HepG2 (cell line): ENCODE measurements at regions not wholly inside any gene's neighbourhood (a gene's known extent, or its start where the extent isn't known, plus 50 kb on each side); places are given as distances from the start of the nearest gene placed in this dataset.

ENCODE experiments used
- ATAC-seq: fragments of 200-7000 bp; cut with Tn5 transposase; 3 replicates; pipeline ENCODE4 v1.9.1; 2020; ENCODE audit warnings: mild to moderate bottlenecking, moderate library complexity
- BruUV-seq: library from RNA; stranded (reverse); fragments of 400-500 nt; replicated peaks from 2 replicates; lab custom pipeline; 2021; lab: Mats Ljungman, UMichigan
- CTCF ChIA-PET: fragments of 300-600 bp; formaldehyde crosslinking; extraction: SDS; loops from one replicate; lab custom pipeline; 2021; ENCODE audit warnings: low total read pairs, inconsistent platforms, low intra/inter-chr PET ratio; lab: Yijun Ruan, JAX
- POLR2A ChIA-PET: fragments of 350-600 bp; sonication (Branson Sonifier 250); formaldehyde crosslinking; loops from one replicate; lab custom pipeline; 2020; ENCODE audit warnings: antibody characterized with exemption, inconsistent platforms; lab: Yijun Ruan, JAX
- DNase-seq: peaks from one replicate; pipeline ENCODE4 v3.0.0-alpha.2; 2015; ENCODE audit warnings: low spot score
- FAIRE-seq: peaks from 3 replicates; lab custom pipeline; 2011; peaks lifted over from hg19 to GRCh38; lab: Jason Lieb, UNC
- H2AFZ ChIP-seq: one replicate; pipeline ENCODE4 v1.6.1; 2011; ENCODE audit warnings: low read length, inconsistent platforms
- H3K27ac ChIP-seq: fragments of 300-600 bp; 3 replicates; pipeline ENCODE4 v1.8.0; 2011; ENCODE audit warnings: mixed run types, mild to moderate bottlenecking, mixed read lengths, low read length, inconsistent platforms; ENCODE audit not compliant: insufficient read depth; ENCODE audit errors: extremely low read length
- H3K27me3 ChIP-seq, 2 experiments: fragments of 200-600 bp in 1 of 2; 2 replicates in 1 of 2; 3 replicates in 1 of 2; pipeline versions ENCODE4 v1.6.0 to v1.8.0; 2011; ENCODE audit warnings: low read length in 2 of 2, mild to moderate bottlenecking in 2 of 2, moderate library complexity in 2 of 2, inconsistent platforms in 1 of 2; ENCODE audit not compliant: insufficient read depth in 2 of 2, control insufficient read depth in 1 of 2
- H3K36me3 ChIP-seq, 2 experiments: fragments of 200-600 bp in 1 of 2; replicated peaks in 1 of 2; 2 replicates in 1 of 2; 3 replicates in 1 of 2; pipeline versions ENCODE4 v1.5.1 to v1.8.0; 2011; ENCODE audit warnings: low read length in 2 of 2, inconsistent platforms in 1 of 2; ENCODE audit not compliant: insufficient read depth in 2 of 2, control insufficient read depth in 1 of 2
- H3K4me1 ChIP-seq: 2 replicates; pipeline ENCODE4 v1.5.1; 2012; ENCODE audit warnings: low read length, inconsistent platforms; ENCODE audit not compliant: insufficient read depth
- H3K4me2 ChIP-seq: 2 replicates; pipeline ENCODE4 v1.6.0; 2011; ENCODE audit warnings: low read depth, low read length, inconsistent platforms
- H3K4me3 ChIP-seq, 3 experiments: fragments of 200-600 bp in 1 of 3; sonication (generic), shearing (Covaris generic) in 1 of 3; replicated peaks in 1 of 3; 2 replicates each; pipeline ENCODE4 v1.5.1; 2011 to 2016; ENCODE audit warnings: low read length in 3 of 3, inconsistent platforms in 2 of 3, low read depth in 2 of 3, mild to moderate bottlenecking in 2 of 3, control low read depth in 1 of 3, mixed read lengths in 1 of 3; ENCODE audit not compliant: insufficient read depth in 1 of 3
- H3K79me2 ChIP-seq: one replicate; pipeline ENCODE4 v1.6.1; 2011; ENCODE audit warnings: low read length, inconsistent platforms; ENCODE audit not compliant: insufficient read depth
- H3K9ac ChIP-seq: 2 replicates; pipeline ENCODE4 v1.6.0; 2011; ENCODE audit warnings: mild to moderate bottlenecking, low read depth, low read length, inconsistent platforms; ENCODE audit not compliant: insufficient read depth
- H3K9me3 ChIP-seq: 2 replicates; pipeline ENCODE4 v1.5.1; 2012; ENCODE audit warnings: mild to moderate bottlenecking, low read length
- H4K20me1 ChIP-seq: 2 replicates; pipeline ENCODE4 v1.6.0; 2011; ENCODE audit warnings: inconsistent platforms, mild to moderate bottlenecking, low read length, moderate library complexity; ENCODE audit not compliant: insufficient read depth
- SMAD1 ChIP-seq: sonication (generic); formaldehyde crosslinking; IDR thresholded peaks from 2 replicates; pipeline ENCODE4 v1.4.0; 2020; ENCODE audit warnings: missing genetic modification reagents, low read depth, mild to moderate bottlenecking, borderline replicate concordance
- ZBTB37 ChIP-seq: sonication (generic); formaldehyde crosslinking; IDR thresholded peaks from 2 replicates; pipeline ENCODE4 v1.4.0; 2020; ENCODE audit warnings: mild to moderate bottlenecking, missing genetic modification reagents
- ZFP36 ChIP-seq: fragments of 150-350 bp; IDR thresholded peaks from 2 replicates; pipeline ENCODE4 v1.6.1; 2018; ENCODE audit warnings: borderline replicate concordance, low read length, low read depth; ENCODE audit not compliant: partially characterized antibody
- ZNF407 ChIP-seq: sonication (generic); formaldehyde crosslinking; IDR thresholded peaks from one replicate; pipeline ENCODE4 v1.5.1; 2020; ENCODE audit warnings: mild to moderate bottlenecking, missing genetic modification reagents; ENCODE audit errors: not compliant biosample characterization
- ZNF558 ChIP-seq: sonication (generic); formaldehyde crosslinking; IDR thresholded peaks from 2 replicates; pipeline ENCODE4 v1.9.0; 2022; ENCODE audit warnings: mild to moderate bottlenecking, missing genetic modification reagents, borderline replicate concordance
- ZNF562 ChIP-seq: sonication (generic); formaldehyde crosslinking; IDR thresholded peaks from 2 replicates; pipeline ENCODE4 v1.8.0; 2022; ENCODE audit warnings: missing genetic modification reagents, borderline replicate concordance
- WGBS: methylation state at CpG from one replicate; pipeline ENCODE4 v1.1.6; 2017; ENCODE audit warnings: low lambda C conversion rate; 5-methylcytosine and 5-hydroxymethylcytosine counted together
- in situ Hi-C: cut with HindIII; loops from 2 replicates; pipeline ENCODE4 v1.10.0; 2017; ENCODE audit warnings: low pct_unique_long_range_greater_than_20kb; ENCODE audit not compliant: extremely low pct_ligation_motif_present
- intact Hi-C: fragments of 100-400 bp; cut with micrococcal nuclease; formaldehyde crosslinking; loops from one replicate; pipeline ENCODE4 v1.10.0; 2022; ENCODE audit not compliant: unreplicated experiment

GRCh38 chr15:26069231-26069641, 206.1 kb upstream of the ATP10A start:
- Histone ChIP-seq H3K27me3 (no peaks in the 10 kb centered on the region), H3K27ac (no peak overlapping the region), H3K4me3 (no peak overlapping the region), H3K4me1 (no peaks in the 10 kb centered on the region), H3K9ac (no peak overlapping the region), H3K9me3 (no peaks in the 10 kb centered on the region), H3K79me2 (no peaks in the 10 kb centered on the region), H4K20me1 (no peaks in the 10 kb centered on the region), H2AFZ (no peak overlapping the region), H3K4me2 (no peak overlapping the region), H3K36me3 (no peaks in the 10 kb centered on the region)
- no peak for TF ChIP-seq ZNF407 (CRISPR knock-in tag)
- TF ChIP-seq ZBTB37 (CRISPR knock-in tag): no peak
- TF ChIP-seq ZFP36: no peak
- TF ChIP-seq SMAD1 (CRISPR knock-in tag): no peak
- TF ChIP-seq ZNF562 (CRISPR knock-in tag): no peak
- TF ChIP-seq ZNF558 (CRISPR knock-in tag): no peak
- ChIA-PET CTCF (no interaction called here), POLR2A (no interaction called here)
- in situ Hi-C loops: no loop called here
- BruUV-seq: no TSS peak
- DNase-seq (no peak), FAIRE-seq (no peak), ATAC-seq (no peak)
- intact Hi-C loops: no loop called here
- WGBS: 7% methylated on average over 1 of the region's 1 CpG
